ENCODE measurements at regions not wholly inside any gene's neighbourhood (a gene's known extent, or its start where the extent isn't known, plus 50 kb on each side); places are given as distances from the start of the nearest gene placed in this dataset.

- TF ChIP-seq TEAD4 (IDR thresholded peaks at IDR 0.05; ENCODE audit: borderline replicate concordance, insufficient read depth) = no peak
- no peak for TF ChIP-seq CTCF (IDR thresholded peaks at IDR 0.05)
- no peak for TF ChIP-seq JUND (IDR thresholded peaks at IDR 0.05)
- TF ChIP-seq ZBTB33 (IDR thresholded peaks at IDR 0.05; ENCODE audit: borderline replicate concordance, low read depth) = no peak
- no peak for TF ChIP-seq RFX5 (IDR thresholded peaks at IDR 0.05; ENCODE audit: low read length)
- TF ChIP-seq RAD21 (IDR thresholded peaks at IDR 0.05; ENCODE audit: low read length) = no peak
- no peak for TF ChIP-seq USF1 (IDR thresholded peaks at IDR 0.05; ENCODE audit: borderline replicate concordance, low read depth)
- no peak for TF ChIP-seq SMC3 (IDR thresholded peaks at IDR 0.05; ENCODE audit: low read depth, low read length)
- TF ChIP-seq USF2 (IDR thresholded peaks at IDR 0.05; ENCODE audit: borderline replicate concordance, low read depth, low read length) = no peak
- TF ChIP-seq ELF1 (IDR thresholded peaks at IDR 0.05) = no peak
- no peak for TF ChIP-seq SIN3A (IDR thresholded peaks at IDR 0.05; ENCODE audit: borderline replicate concordance, low read depth, low read length)
- TF ChIP-seq MXI1 (IDR thresholded peaks at IDR 0.05; ENCODE audit: low read depth, low read length) = no peak
- TF ChIP-seq TAF1 (IDR thresholded peaks at IDR 0.05; ENCODE audit: borderline replicate concordance, low read depth, low read length) = no peak
- TF ChIP-seq REST (IDR thresholded peaks at IDR 0.05; ENCODE audit: low read depth, low read length) = no peak
These were observed 139.8 kb downstream of the RPS24 start for GRCh38 chr10:78173360-78174015.
